ENCODE measurements at regions not wholly inside any gene's neighbourhood (a gene's known extent, or its start where the extent isn't known, plus 50 kb on each side); places are given as distances from the start of the nearest gene placed in this dataset.
"Not testable (repeated sequence)": the region's sequence is repeated elsewhere in the genome, so short reads cannot be mapped to it uniquely, and the experiment has no call there.

DNA sequence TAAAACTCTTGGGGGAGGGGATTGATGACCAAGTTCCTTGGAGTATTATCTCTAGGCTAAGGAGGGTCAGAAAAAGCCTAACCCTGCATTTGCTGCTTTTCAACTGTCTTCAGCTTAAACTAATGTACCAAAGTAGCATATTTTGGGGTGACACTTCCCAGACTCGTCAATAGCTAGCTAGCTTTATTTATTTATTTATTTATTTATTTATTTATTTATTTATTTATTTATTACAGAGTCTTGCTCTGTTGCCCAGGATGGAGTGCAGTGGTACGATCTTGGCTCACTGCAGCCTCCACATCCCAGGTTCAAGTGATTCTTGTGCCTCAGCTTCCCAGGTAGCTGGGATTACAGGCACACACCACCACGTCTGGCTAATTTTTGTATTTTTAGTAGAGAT lies 257.1 kb downstream of the S1PR1 start:
- not testable (repeated sequence) for TF ChIP-seq CTCF (conservative IDR thresholded peaks at IDR 0.05; ENCODE audit: low read length); EZH2phosphoT487 (IDR thresholded peaks at IDR 0.05; ENCODE audit: borderline replicate concordance)

All from Loucy (cell line).